Astrocyte (in vitro differentiated cells and primary cell): ENCODE measurements at regions not wholly inside any gene's neighbourhood (a gene's known extent, or its start where the extent isn't known, plus 50 kb on each side); places are given as distances from the start of the nearest gene placed in this dataset.

Experiments
- EZH2 ChIP-seq: IDR thresholded peaks from 2 replicates; pipeline ENCODE4 v1.6.1; 2012; ENCODE audit warnings: mild to moderate bottlenecking, low read length, inconsistent platforms; ENCODE audit not compliant: insufficient read depth
- TF ChIP-seq, protein P1 (sequence below): IDR thresholded peaks from 2 replicates; pipeline ENCODE4 v1.5.1; 2011; ENCODE audit warnings: low read depth, mild to moderate bottlenecking, inconsistent platforms, low read length, moderate library complexity; ENCODE audit not compliant: insufficient read depth

DNA sequence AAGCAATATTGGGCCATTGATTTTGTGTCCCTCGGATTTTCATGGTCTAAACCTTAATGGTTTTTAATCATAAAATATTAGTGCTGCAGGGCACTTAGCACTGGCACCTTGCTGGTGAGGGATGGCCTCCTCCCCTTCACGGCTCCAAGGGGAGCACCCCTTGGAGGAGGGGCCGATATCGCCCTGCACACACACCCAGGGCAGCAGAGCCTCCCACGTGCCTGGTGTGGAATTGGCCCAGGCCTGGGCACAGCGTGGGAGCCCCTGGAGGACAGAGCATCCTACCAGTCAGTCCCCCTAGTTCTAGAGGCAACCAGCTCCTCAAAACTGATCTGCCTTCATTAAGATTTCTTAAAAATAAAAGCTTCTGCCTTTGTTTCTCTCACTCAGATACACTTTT is 90.7 kb upstream of the CSF3R start:
- TF ChIP-seq, protein P1, sequence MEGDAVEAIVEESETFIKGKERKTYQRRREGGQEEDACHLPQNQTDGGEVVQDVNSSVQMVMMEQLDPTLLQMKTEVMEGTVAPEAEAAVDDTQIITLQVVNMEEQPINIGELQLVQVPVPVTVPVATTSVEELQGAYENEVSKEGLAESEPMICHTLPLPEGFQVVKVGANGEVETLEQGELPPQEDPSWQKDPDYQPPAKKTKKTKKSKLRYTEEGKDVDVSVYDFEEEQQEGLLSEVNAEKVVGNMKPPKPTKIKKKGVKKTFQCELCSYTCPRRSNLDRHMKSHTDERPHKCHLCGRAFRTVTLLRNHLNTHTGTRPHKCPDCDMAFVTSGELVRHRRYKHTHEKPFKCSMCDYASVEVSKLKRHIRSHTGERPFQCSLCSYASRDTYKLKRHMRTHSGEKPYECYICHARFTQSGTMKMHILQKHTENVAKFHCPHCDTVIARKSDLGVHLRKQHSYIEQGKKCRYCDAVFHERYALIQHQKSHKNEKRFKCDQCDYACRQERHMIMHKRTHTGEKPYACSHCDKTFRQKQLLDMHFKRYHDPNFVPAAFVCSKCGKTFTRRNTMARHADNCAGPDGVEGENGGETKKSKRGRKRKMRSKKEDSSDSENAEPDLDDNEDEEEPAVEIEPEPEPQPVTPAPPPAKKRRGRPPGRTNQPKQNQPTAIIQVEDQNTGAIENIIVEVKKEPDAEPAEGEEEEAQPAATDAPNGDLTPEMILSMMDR = no peak
- no peak for TF ChIP-seq EZH2
